ENCODE measurements at regions not wholly inside any gene's neighbourhood (a gene's known extent, or its start where the extent isn't known, plus 50 kb on each side); places are given as distances from the start of the nearest gene placed in this dataset.

- DNase-seq (ENCODE audit: low read depth), result no peak
- TF ChIP-seq CTCF (conservative IDR thresholded peaks at IDR 0.05; ENCODE audit: low read length), result no peak
- H3K4me3 ChIP-seq (ENCODE audit: low read length), result no peak overlapping the region
Observed at GRCh38 chrX:112377481-112377880, 294.9 kb upstream of the TRPC5 start.

DNA sequence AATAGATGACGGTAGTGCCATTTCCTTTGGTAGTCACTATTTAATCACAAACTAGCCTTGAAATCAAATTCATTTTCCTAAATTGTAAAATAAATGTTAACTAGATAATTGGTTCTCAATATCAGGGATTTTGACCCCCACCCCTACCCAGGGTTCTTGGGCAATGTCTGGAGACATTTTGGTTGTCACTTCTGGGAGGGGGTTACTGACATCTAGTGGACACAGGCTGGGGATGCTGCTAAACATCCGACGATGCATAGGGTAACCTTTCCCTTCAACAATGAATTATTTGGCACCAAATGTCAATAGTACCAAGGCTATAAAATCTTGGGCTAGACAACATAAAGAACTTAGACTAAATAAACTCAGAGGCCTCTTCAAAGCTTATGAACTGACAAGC lies 285.8 kb upstream of the TRPC5 start:
- H3K4me3 ChIP-seq (ENCODE audit: low read length), result no peak overlapping the region
- no peak for DNase-seq (ENCODE audit: low read depth)
- peak; percentile 31 for TF ChIP-seq CTCF (conservative IDR thresholded peaks at IDR 0.05; ENCODE audit: low read length)

DNA sequence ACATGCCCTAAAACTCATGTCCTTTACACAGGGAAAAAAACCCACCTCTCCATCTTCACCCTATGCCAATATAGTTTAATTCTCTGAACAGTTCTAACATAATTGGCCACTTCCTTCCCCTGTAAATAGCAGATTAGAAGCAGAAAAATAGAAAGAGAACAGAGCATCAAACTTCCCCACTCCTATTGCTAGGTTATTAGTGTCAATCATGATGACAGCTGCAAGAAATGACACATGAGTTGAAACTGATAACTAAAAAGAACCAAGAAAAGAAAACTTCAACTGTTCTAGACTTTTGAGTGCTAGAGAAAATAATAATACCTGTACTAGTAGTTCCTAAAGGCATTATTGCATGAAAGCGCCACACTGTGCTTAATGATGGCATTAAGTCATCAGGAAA lies 284.5 kb upstream of the TRPC5 start:
- H3K4me3 ChIP-seq (ENCODE audit: low read length), result no peak overlapping the region
- no peak for DNase-seq (ENCODE audit: low read depth)
- no peak for TF ChIP-seq CTCF (conservative IDR thresholded peaks at IDR 0.05; ENCODE audit: low read length)

- no peak overlapping the region for H3K4me3 ChIP-seq (ENCODE audit: low read length)
- no peak for TF ChIP-seq CTCF (conservative IDR thresholded peaks at IDR 0.05; ENCODE audit: low read length)
- no peak for DNase-seq (ENCODE audit: low read depth)
Observed at GRCh38 chrX:112359906-112360305, 277.3 kb upstream of the TRPC5 start.

GRCh38 chrX:112355931-112356330 lies 273.4 kb upstream of the TRPC5 start:
- DNase-seq (ENCODE audit: low read depth), result no peak
- no peak overlapping the region for H3K4me3 ChIP-seq (ENCODE audit: low read length)
- TF ChIP-seq CTCF (conservative IDR thresholded peaks at IDR 0.05; ENCODE audit: low read length), result no peak

GRCh38 chrX:112341598-112341997 lies 259.0 kb upstream of the TRPC5 start:
- peak; percentile 20 for DNase-seq (ENCODE audit: low read depth)
- no peak for TF ChIP-seq CTCF (conservative IDR thresholded peaks at IDR 0.05; ENCODE audit: low read length)
- no peak overlapping the region for H3K4me3 ChIP-seq (ENCODE audit: low read length)

- no peak for TF ChIP-seq CTCF (conservative IDR thresholded peaks at IDR 0.05; ENCODE audit: low read length)
- no peak overlapping the region for H3K4me3 ChIP-seq (ENCODE audit: low read length)
- no peak for DNase-seq (ENCODE audit: low read depth)
Observed at GRCh38 chrX:112313201-112313600, 230.6 kb upstream of the TRPC5 start.

All from AG10803 (cell line).